Upper lobe of left lung (tissue), 4 donors: ENCODE measurements at regions not wholly inside any gene's neighbourhood (a gene's known extent, or its start where the extent isn't known, plus 50 kb on each side); places are given as distances from the start of the nearest gene placed in this dataset.

Experiments
- CTCF ChIP-seq, 6 experiments: fragments of 450-650 bp in 4 of 6; fragments of 200-600 bp in 2 of 6; sonication (generic) in 2 of 6; IDR thresholded peaks; one replicate each; pipeline ENCODE4 v1.5.1; 2016 to 2019; ENCODE audit warnings: antibody characterized with exemption in 6 of 6
- POLR2A ChIP-seq, 4 donors: fragments of 450-650 bp; IDR thresholded peaks; one replicate each; pipeline ENCODE4 v1.5.1; 2016 to 2017; ENCODE audit warnings: antibody characterized with exemption in 4 of 4, mild to moderate bottlenecking in 2 of 4

- TF ChIP-seq CTCF (IDR thresholded peaks at IDR 0.05) = peak; percentile 49 to 76 (median 66)
- TF ChIP-seq POLR2A (IDR thresholded peaks at IDR 0.05) = no peak
These were observed 91.7 kb upstream of the CXorf66 start for GRCh38 chrX:140057001-140057411.
